K562 (cell line): ENCODE measurements at regions not wholly inside any gene's neighbourhood (a gene's known extent, or its start where the extent isn't known, plus 50 kb on each side); places are given as distances from the start of the nearest gene placed in this dataset.

Experiments used
- ARNT ChIP-seq, 2 experiments: fragments of 450-650 bp; IDR thresholded peaks; 2 replicates each; pipeline ENCODE4 v1.6.1; 2016; ENCODE audit warnings: mild to moderate bottlenecking in 1 of 2
- ATF7 ChIP-seq: fragments of 450-650 bp; IDR thresholded peaks from 2 replicates; pipeline ENCODE4 v1.7.1; 2014; ENCODE audit warnings: mild to moderate bottlenecking, moderate library complexity
- BACH1 ChIP-seq: fragments of 200-800 bp; sonication (Bioruptor generic); IDR thresholded peaks from 2 replicates; pipeline ENCODE4 v1.6.1; 2016; ENCODE audit warnings: missing genetic modification characterization, missing compliant biosample characterization
- BRF1 ChIP-seq: IDR thresholded peaks from 3 replicates; pipeline ENCODE4 v1.6.1; 2011; ENCODE audit warnings: borderline replicate concordance, mild to moderate bottlenecking; ENCODE audit not compliant: insufficient read length; ENCODE audit errors: extremely low read depth
- CREB1 ChIP-seq, 2 experiments: sonication (generic) in 1 of 2; formaldehyde crosslinking in 1 of 2; IDR thresholded peaks; 2 replicates each; pipeline versions ENCODE4 v1.6.1 to v1.8.0; 2012 to 2022; ENCODE audit warnings: inconsistent platforms in 1 of 2, mild to moderate bottlenecking in 1 of 2, missing genetic modification reagents in 1 of 2, moderate library complexity in 1 of 2
- CTCF ChIP-seq, 3 experiments: IDR thresholded peaks in 2 of 3; conservative IDR thresholded peaks in 1 of 3; 2 replicates each; pipeline ENCODE4 v1.5.1; 2011 to 2012; ENCODE audit warnings: low read length in 3 of 3, mild to moderate bottlenecking in 3 of 3, control low read depth in 2 of 3, improper control_type of control experiment in 1 of 3, inconsistent platforms in 1 of 3, low read depth in 1 of 3, mixed read lengths in 1 of 3, moderate library complexity in 1 of 3; ENCODE audit not compliant: insufficient read depth in 2 of 3
- GATA2 ChIP-seq: sonication (generic); formaldehyde crosslinking; IDR thresholded peaks from 2 replicates; pipeline ENCODE4 v1.4.0; 2020; ENCODE audit warnings: mild to moderate bottlenecking, missing genetic modification reagents
- HNRNPL ChIP-seq: fragments of 200-400 bp; formaldehyde crosslinking; IDR thresholded peaks from 2 replicates; pipeline ENCODE4 v1.6.1; 2017; ENCODE audit warnings: low read depth, mild to moderate bottlenecking, low read length
- ILF3 ChIP-seq: fragments of 450-650 bp; IDR thresholded peaks from 2 replicates; pipeline ENCODE4 v1.6.1; 2018; ENCODE audit warnings: antibody characterized with exemption, mild to moderate bottlenecking, moderate library complexity, borderline replicate concordance
- JUN ChIP-seq, 2 experiments: sonication (generic) in 1 of 2; formaldehyde crosslinking in 1 of 2; IDR thresholded peaks; 2 replicates each; pipeline versions ENCODE4 v1.6.1 to v1.8.0; 2012 to 2022; ENCODE audit warnings: borderline replicate concordance in 2 of 2, mild to moderate bottlenecking in 2 of 2, improper control_type of control experiment in 1 of 2, low read depth in 1 of 2, low read length in 1 of 2, missing genetic modification reagents in 1 of 2
- JUNB ChIP-seq: fragments of 450-650 bp; formaldehyde crosslinking; conservative IDR thresholded peaks from 2 replicates; pipeline ENCODE4 v1.4.0; 2020; ENCODE audit warnings: mild to moderate bottlenecking
- JUND ChIP-seq, 2 experiments: IDR thresholded peaks; 2 replicates in 1 of 2; 3 replicates in 1 of 2; pipeline ENCODE4 v1.6.1; 2011; ENCODE audit warnings: borderline replicate concordance in 2 of 2, low read depth in 2 of 2, low read length in 2 of 2, improper control_type of control experiment in 1 of 2, missing biosample characterization in 1 of 2, missing genetic modification characterization in 1 of 2, missing genetic modification reagents in 1 of 2
- KAT8 ChIP-seq: fragments of 450-650 bp; IDR thresholded peaks from 2 replicates; pipeline ENCODE4 v1.6.1; 2016; ENCODE audit warnings: low read depth, mild to moderate bottlenecking
- KLF6 ChIP-seq: fragments of 250-450 bp; sonication (Bioruptor Pico); IDR thresholded peaks from 2 replicates; pipeline ENCODE4 v1.4.0; 2020; ENCODE audit warnings: mild to moderate bottlenecking, moderate library complexity, borderline replicate concordance
- NEUROD1 ChIP-seq: fragments of 150-350 bp; IDR thresholded peaks from 2 replicates; pipeline ENCODE4 v1.6.1; 2014; ENCODE audit warnings: borderline replicate concordance, low read length, low read depth; ENCODE audit not compliant: partially characterized antibody
- NFE2 ChIP-seq: IDR thresholded peaks from 2 replicates; pipeline ENCODE4 v1.6.1; 2014; ENCODE audit warnings: antibody characterized with exemption, low read depth
- NFIX ChIP-seq: fragments of 250-450 bp; sonication (Bioruptor Pico); IDR thresholded peaks from 2 replicates; pipeline ENCODE4 v1.4.0; 2020; ENCODE audit warnings: low read depth, mild to moderate bottlenecking, moderate library complexity
- RBFOX2 ChIP-seq: fragments of 200-400 bp; formaldehyde crosslinking; IDR thresholded peaks from 2 replicates; pipeline ENCODE4 v1.6.1; 2017; ENCODE audit warnings: low read depth, mild to moderate bottlenecking, low read length, moderate library complexity
- SOX6 ChIP-seq: fragments of 450-650 bp; IDR thresholded peaks from 2 replicates; pipeline ENCODE4 v1.6.1; 2014; ENCODE audit warnings: mild to moderate bottlenecking
- SP2 ChIP-seq: IDR thresholded peaks from 2 replicates; pipeline ENCODE4 v1.6.1; 2011; ENCODE audit warnings: mild to moderate bottlenecking, low read depth, low read length, moderate library complexity; ENCODE audit not compliant: poor library complexity, severe bottlenecking; ENCODE audit errors: extremely low read depth
- SRSF9 ChIP-seq: fragments of 200-400 bp; formaldehyde crosslinking; IDR thresholded peaks from 2 replicates; pipeline ENCODE4 v1.6.1; 2017; ENCODE audit warnings: low read depth, low read length, borderline replicate concordance
- STAT5B ChIP-seq: fragments of 250-450 bp; sonication (Bioruptor Pico); IDR thresholded peaks from 2 replicates; pipeline ENCODE4 v1.8.0; 2021; ENCODE audit warnings: mild to moderate bottlenecking, inconsistent platforms
- TAF9B ChIP-seq: fragments of 450-650 bp; IDR thresholded peaks from 2 replicates; pipeline ENCODE4 v1.6.1; 2018; ENCODE audit warnings: mild to moderate bottlenecking; ENCODE audit not compliant: partially characterized antibody
- TCF3 ChIP-seq: sonication (generic); formaldehyde crosslinking; IDR thresholded peaks from 2 replicates; pipeline ENCODE4 v1.4.0; 2020; ENCODE audit warnings: mild to moderate bottlenecking, missing genetic modification reagents
- TFAM ChIP-seq: fragments of 250-450 bp; sonication (Bioruptor Pico); conservative IDR thresholded peaks from 2 replicates; pipeline ENCODE4 v1.5.0; 2021; ENCODE audit warnings: mild to moderate bottlenecking, moderate library complexity
- ZNF12 ChIP-seq: sonication (generic); formaldehyde crosslinking; IDR thresholded peaks from 2 replicates; pipeline ENCODE4 v1.4.0; 2020; ENCODE audit warnings: mild to moderate bottlenecking, missing genetic modification reagents
- ZNF165 ChIP-seq: fragments of 250-450 bp; sonication (Bioruptor Pico); IDR thresholded peaks from 2 replicates; pipeline ENCODE4 v1.4.0; 2020; ENCODE audit warnings: borderline replicate concordance
- ZNF384 ChIP-seq: IDR thresholded peaks from 2 replicates; pipeline ENCODE4 v1.6.1; 2012; ENCODE audit warnings: low read depth, low read length, improper control_type of control experiment
- ZNF431 ChIP-seq: sonication (generic); formaldehyde crosslinking; IDR thresholded peaks from 2 replicates; pipeline ENCODE4 v1.8.0; 2022; ENCODE audit warnings: mild to moderate bottlenecking, missing genetic modification reagents
- ZNF79 ChIP-seq: fragments of 250-450 bp; sonication (Bioruptor Pico); IDR thresholded peaks from 2 replicates; pipeline ENCODE4 v1.4.0; 2020; ENCODE audit warnings: low read depth, mild to moderate bottlenecking, moderate library complexity

- TF ChIP-seq KLF6 (peak; percentile 99), ZNF12 (no peak), ZNF384 (no peak), GATA2 (CRISPR knock-in tag) (no peak), TAF9B (no peak), CREB1 (IDR thresholded peaks at IDR 0.05) (no peak), CREB1 (CRISPR knock-in tag; IDR thresholded peaks at IDR 0.05) (no peak), JUN (IDR thresholded peaks at IDR 0.05; ENCODE audit: borderline replicate concordance, low read depth, low read length) (no peak), JUN (CRISPR knock-in tag; IDR thresholded peaks at IDR 0.05; ENCODE audit: borderline replicate concordance) (no peak), NFE2 (no peak), BRF1 (no peak), KAT8 (no peak), SRSF9 (no peak), ZNF431 (CRISPR knock-in tag) (no peak), HNRNPL (no peak), SP2 (no peak), CTCF (IDR thresholded peaks at IDR 0.05 in 2 of 3, conservative IDR thresholded peaks at IDR 0.05 in 1 of 3; ENCODE audit: insufficient read depth in 2 of 3, low read depth in 1 of 3, low read length in 3 of 3) (no peak), NEUROD1 (no peak), ZNF79 (CRISPR knock-in tag) (peak; percentile 97), SOX6 (0 out of 2 replicates have a peak, but pooled peaks have one; percentile 15), TCF3 (CRISPR knock-in tag) (peak; percentile 27; the same call in 1 of the 2 replicates), TFAM (CRISPR knock-in tag) (no peak), JUND (IDR thresholded peaks at IDR 0.05; ENCODE audit: borderline replicate concordance, low read depth, low read length) (no peak), JUND (tag; IDR thresholded peaks at IDR 0.05; ENCODE audit: borderline replicate concordance, low read depth, low read length) (peak; percentile 50; the same call in 2 of the 3 replicates), STAT5B (peak; percentile 78), ZNF165 (CRISPR knock-in tag) (peak; percentile 88; the same call in 1 of the 2 replicates), JUNB (CRISPR knock-in tag) (no peak), ARNT (IDR thresholded peaks at IDR 0.05) (no peak), NFIX (CRISPR knock-in tag) (peak; percentile 17; the same call in 1 of the 2 replicates), ILF3 (no peak), BACH1 (peak; percentile 99), RBFOX2 (no peak), ATF7 (no peak)
Measured at GRCh38 chr15:67900621-67901147, 60.8 kb upstream of the RNU6-1 start (continued).
